Stimulated activated CD8-positive, alpha-beta memory T cell treated with anti-CD3 and anti-CD28 coated beads, Interleukin-4, amount 100 ng/mL, for 48 hours (primary cell): ENCODE measurements at regions not wholly inside any gene's neighbourhood (a gene's known extent, or its start where the extent isn't known, plus 50 kb on each side); places are given as distances from the start of the nearest gene placed in this dataset.

Experiments
- DNase-seq: peaks from one replicate; pipeline ENCODE4 v3.0.0-alpha.2; 2020

DNA sequence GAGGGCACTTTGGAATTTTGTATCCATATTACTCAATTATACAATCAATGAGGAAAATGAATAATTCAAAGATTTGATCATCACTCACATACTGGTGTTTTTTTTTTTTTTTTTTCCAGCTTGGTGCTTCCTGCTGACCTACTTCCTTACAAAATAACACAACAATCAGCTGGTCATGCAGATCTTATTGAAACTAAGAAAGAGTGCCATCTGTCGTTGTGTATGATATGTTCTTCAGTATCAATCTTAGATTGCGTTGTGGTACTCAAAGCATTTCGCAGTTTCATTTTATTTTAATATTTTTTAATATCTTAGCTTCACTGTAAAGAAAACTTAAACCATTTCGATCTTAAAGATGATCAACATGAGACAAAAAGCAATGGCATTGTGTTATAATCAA lies 155.6 kb downstream of the OGFRL1 start:
- no peak for DNase-seq

DNA sequence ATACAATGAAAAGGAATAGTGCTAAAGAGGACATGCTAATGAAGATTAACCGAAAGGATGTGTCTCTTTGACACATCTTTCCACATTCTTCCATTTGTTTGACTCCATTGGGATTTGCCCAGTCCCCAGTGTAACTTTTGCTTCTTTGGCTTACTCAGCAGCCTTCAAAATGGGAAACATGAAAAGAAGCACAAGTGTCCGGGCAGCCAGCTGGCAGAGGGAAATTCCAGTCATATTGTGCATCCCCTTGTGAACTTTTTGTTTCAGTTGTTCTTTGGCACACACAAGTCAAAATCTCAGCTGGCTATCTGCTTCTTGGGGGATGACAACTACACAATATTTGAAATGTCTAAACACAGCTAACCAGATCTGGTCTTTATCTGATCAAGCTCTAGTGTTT lies 157.4 kb downstream of the OGFRL1 start:
- DNase-seq: no peak

DNA sequence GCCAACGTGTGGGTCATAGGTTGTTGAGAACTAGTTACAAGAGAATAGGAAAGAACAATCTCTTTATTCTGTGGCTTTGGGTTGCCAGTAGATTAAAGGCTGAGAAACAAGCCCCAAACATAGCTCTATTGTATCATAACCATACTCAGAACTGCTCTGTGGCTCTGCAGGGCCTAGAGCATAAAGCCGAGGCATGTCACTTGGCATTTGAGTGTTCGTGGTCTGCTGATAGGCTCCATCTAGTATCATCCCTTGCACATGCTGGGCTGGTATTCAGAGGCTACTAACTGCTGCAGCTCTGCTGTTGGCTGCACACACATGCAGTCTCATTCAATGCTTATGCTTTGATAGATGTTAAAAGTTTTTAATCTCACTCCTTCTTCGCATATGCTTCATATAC lies 157.9 kb downstream of the OGFRL1 start:
- no peak for DNase-seq

DNA sequence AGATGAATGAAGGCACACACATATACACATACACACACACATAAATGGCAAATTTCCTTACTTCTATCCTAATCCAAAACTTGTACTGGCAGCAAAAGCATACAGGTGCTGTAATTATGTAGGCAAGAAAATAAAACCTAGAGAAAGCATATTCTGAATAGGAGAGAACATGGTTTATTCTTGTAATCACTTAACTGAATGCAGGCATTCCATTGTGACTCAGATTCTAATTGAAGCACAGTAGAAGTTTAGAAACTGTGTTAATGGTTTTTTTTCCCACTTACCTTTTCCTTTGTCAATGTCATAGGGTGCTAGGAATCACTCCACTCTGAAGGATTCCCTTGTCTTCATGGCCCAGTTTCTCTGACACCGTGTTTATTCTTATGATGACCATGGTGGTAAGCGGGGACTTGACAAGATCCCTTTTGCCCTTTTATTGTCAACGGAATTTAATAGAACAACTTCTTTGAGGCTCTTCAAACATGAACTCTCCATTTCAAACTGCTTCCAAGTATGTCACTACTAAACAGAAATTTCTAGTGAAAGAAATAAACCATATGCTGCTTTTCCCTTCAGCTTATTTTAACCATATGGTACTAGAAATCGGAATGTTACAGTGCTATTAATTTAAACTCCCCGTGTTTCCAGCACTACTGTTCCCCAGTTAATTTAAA lies 164.2 kb downstream of the OGFRL1 start:
- no peak for DNase-seq

DNA sequence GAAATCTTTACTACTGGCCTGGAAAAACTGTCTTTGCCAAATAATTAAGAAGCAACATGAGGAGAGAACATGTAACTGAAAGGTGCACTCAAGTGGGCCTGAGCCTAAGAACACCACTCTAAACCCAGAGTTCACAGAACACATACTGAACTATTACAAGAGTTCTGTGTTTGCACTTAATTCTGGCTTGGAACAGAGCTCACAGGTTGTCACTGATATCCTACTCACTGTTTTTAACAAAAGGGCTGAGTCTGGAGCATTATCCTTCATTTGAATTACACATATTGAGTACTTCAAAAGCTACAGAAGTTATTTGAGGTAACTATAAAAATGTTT lies 164.7 kb downstream of the OGFRL1 start:
- DNase-seq: no peak

DNA sequence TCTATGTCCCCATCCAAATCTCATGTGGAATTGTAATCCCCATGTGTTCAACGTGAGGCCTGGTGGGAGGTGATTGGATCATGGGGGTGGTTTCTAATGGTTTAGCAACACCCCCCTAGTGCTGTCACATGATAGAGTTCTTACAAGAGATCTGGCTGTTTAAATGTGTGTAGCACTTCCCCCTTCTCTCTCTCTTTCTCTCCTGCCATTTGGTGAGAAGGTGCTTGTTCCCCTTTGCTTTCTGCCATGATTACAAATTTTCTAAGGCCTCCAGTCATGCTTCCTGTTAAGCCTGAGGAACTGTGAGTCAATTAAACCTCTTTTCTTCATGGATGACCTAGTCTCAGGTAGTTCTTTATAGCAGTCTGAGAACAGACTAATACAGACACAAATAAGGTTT lies 165.4 kb downstream of the OGFRL1 start:
- DNase-seq: no peak

DNA sequence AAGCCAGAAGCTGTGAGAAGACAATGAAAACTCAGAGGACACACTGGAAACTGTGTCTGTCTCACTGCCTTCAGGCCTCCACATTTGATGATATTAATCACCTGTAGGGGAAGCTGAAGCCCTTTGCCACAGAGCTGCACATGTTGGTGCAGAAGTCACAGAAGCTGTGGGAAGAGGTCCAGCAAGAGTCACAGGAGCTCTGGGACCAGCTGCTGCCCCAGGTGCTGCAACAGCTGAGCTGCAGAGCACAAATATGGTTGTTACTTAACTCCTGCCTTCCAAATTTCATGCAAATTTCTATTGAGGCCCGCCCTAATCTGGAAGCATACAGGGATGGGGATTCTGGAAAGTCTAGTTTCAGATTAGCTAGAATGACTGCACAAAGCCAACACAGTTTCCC lies 169.3 kb downstream of the OGFRL1 start:
- no peak for DNase-seq

DNA sequence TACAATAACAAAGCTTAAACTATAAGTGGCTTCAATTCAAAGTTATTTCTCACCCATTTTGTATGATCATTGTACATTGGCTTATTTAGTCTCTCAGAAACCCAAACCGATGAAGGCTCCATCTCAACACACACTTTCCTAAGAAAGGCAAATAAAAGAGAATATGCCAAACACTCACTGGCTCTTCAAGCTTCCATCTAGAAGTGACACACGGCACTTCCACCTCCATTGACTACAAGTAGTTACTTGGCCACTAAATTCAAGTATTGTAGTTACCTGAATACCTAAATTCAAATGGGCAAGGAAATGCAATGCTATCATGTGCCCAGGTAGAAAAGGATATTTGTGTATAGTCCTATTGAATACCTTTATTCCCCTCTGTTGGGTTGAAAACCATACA lies 170.6 kb downstream of the OGFRL1 start:
- no peak for DNase-seq

DNA sequence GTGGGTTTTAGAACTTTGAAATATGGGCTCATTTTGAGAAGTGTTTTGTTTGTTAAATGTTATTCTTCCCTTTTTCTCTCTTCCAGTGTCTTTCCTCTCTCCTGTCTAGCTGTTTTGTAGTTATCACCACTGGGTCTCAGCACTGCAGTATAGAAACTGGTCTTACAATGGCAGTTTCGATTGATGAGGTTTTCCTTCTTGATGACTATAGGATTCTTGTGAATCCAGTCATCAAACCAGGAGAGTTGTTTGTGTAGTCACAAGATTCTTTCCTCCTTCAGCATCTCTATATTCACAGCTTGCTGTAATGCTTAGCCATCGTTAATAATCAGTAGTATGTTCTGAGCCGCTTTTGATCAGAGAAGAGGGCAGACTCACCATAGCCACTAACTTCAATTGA lies 172.3 kb downstream of the OGFRL1 start:
- DNase-seq: no peak

DNA sequence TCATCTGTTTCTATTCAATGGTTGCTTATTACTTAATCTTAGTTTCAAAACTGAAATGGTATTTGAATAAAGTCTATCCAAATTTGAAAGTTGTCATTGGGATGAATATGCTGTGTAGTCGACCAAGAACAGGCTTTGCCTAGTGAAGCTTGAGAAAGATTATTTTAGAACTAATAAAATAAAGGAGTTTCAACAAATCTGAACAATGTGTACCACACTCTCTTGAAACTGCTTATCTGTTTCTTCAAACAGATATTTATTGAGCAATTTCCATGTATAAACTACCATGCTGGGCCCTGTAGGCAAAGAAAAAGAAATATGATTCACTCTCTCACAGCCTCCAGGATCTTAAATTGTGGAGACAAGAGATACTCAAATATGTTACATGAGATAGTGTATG lies 174.4 kb downstream of the OGFRL1 start:
- DNase-seq: no peak

DNA sequence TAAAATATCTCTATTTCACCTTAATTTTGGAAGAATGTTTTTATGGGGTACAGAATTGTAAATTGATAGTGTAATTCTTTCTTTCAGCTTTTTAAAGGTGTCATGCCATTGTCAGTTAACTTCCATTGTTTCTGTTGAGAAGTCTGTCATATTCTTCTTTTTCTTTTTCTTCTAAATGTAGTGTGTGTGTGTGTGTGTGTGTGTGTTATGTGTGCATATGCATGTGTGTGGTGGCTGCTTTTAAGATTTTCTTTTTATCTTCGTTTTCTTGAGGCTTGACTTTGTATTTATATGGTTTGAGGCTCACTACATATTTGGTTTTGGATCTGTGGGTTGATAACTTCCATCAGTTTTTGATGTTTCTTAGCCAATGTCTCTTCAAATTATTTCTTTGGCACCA lies 176.5 kb downstream of the OGFRL1 start:
- no peak for DNase-seq

DNA sequence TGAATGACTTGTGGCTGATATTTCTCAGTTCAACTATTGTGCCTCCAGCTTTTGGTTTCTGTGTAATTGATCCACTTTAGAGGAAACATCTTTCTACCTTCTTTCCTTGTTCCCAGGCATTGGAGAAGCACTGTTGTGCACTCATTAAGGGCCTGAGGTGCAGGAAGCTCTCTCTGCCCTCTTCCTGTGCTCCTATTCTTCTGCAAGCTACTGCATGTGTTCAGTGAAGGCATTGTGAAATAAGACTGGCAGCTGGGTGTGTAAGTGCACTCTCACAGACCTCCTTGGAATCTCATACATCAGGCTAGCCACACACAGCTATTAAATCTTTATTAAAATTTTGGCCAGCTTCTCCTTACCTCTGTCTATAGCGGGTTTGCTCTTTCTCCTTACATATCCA lies 177.8 kb downstream of the OGFRL1 start:
- no peak for DNase-seq

DNA sequence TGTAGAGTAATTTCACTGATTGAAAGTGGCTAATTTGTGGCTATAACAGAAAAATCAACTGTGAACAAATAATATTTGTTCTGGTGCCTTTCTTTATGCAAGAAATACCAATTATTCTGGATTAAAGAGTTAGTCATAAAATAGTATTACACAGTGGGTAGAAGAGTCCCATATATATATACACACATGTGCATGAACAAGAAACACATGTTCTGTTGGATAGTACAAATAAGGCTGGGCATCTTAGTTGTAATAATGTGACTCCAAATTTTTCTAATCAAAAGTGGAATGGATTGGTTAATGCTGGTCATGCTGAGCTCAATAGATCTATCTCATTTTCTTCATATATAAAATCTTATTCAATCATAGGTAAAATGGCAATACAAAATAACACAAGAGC lies 179.4 kb downstream of the OGFRL1 start:
- DNase-seq: no peak

DNA sequence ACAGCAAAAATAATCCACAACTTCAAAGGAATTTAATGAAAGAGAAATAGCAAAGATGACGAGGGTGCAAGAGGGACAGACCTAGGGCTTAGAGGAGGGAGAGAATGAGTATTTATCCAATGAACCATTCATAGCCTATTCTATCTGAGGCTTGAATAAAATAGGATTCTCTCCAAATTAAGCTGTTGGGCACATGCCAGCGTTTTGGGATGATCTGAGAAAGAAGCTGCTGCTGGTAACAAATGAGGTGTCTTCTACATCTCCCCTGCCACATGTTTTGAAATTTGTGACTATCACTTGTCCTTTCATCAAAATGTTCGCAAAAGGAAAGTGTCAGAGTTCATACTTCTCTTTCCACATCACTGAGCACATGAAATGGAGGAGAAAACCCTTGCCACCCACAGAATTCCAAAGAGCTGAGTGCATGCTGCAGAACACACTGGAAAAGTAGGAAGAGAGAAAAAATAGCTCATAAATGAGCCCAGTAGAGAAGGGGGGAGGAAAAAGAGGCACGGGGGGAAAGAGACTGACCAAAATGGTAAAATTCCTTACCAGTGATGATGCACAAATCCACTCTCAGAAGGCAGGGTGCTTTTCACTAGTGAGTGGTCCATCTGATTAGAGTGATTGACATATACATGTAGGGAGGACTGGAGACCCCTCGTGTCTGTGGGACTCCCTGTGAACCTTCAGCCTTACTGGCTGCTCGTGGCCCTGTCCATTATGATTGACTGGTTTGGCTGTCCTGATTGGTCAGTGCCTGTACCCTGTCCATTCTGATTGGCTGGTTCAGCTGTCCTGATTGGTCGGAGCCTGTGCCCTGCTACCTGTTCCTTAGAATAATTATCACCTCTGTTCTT lies 180.5 kb downstream of the OGFRL1 start:
- no peak for DNase-seq

DNA sequence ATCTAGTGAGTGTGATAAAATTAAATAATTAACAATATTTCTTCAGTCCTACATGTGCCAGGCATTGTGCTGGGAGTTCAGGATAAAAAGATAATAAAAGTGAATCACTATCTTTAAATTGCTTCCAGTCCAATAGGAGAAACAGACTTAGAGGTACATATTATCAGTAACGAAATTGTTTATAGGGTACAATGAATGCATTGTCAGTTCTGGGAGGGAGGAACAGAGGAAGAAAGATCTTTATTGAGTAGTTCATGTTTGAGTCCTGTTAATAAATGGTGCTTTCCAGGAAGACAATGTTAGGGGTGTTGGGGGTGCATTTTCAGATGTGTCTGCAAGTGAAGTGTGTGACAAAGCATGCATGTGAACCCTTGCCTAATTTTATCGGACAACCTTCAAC lies 183.1 kb downstream of the OGFRL1 start:
- no peak for DNase-seq

DNA sequence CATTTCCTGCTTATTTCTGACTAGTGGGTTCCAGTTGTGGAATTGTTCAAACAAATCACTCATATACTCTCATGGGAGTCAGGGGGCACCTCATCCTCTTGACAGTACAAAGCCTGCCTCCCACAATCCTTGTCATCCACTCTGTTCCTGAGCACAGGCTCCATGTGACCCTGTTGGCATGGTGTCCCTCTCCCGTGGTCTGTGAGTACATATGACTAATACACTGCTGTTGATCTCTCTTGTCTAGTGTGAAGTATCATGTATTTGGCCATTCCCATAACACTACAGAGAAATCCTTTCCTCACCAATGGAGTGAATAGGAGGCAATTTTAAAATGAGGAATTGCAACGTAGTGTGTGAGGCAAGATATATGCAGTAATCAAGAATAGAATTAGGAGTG lies 185.3 kb downstream of the OGFRL1 start:
- DNase-seq: no peak

DNA sequence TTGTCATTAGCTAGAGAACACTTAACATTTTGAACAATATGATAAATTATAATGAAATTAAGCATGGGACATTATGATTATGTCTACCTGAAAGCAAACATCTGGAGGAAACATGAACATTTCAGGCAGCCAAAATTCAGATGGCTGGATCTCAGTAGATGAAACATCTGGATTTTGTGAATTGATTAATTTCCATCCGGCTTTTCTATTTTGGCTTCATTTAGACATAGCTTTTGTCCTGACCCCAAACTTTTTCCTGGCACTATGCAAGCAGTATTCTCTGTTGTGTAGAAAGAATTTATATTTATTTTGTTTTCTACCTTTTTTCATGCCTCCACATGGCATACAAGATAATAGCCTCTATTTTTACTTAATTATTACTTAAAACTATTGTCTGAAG lies 186.3 kb downstream of the OGFRL1 start:
- no peak for DNase-seq

DNA sequence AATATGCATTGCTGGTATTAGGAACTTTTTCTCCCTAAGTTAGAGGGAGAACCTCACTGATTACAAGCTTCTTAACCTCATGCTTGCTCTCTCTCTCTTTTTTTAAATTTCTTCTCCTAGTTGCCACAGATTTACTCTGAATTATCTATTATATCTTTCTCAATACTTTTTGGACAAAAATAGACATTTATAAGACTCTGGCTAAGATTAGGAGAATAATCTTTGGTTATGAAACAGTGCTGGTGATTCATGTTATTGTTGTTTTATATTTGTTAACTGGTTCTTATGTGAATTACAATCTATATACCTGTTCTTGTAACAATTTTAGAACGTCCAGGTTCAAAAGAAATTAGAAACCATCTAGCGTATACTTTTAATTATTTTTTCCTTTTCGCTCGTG lies 187.8 kb downstream of the OGFRL1 start:
- DNase-seq: no peak

DNA sequence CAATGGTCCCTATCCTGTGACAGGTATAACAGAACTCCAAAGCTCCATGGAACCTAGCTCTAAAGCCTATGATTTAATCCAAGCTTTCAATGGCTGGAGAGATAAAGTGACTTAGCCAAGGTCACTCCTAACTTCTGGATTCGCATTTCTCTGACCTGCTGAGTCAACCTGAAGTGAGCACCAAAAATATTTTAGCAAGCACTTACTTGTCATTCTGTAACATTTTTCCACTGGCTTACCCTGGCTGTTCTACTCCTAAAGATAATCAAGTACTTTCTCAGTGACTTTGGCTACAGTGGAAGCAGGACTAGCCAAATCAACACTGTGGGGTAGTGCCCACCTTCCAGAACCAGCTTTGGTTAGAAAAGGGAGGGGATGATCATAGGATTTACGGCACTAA lies 188.3 kb downstream of the OGFRL1 start:
- no peak for DNase-seq

DNA sequence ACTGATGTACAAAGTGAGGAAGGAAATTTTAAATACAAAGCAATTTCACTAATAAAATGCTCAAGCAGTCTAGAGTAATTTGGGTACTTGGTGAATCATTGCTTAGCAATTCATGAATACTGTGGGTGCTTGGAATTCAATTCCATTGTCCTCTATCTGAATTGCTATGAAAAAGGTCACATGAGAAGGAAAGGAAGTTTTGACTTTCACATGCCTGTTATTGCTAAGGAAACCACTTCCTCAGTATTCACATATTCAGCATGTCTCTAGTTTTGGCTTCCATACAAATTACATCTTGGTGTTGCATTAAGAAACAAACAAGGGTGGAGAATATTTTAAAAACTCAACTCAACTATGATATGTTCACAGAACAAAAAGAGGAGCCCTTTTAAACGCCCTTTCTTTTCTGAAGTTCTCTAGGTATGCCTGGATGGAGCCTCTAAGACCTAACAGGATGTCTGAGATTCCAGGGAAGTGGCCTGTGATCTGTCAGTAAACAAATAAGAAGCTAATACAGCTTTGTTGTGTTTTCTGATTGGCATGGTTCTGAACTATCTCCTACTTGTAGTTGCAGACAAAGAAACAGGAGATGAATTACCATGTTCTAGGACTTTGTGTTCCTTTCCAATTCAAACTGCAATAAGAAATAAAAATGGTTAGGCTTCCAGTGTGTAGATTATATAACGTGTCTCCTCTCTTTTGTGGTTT lies 190.4 kb downstream of the OGFRL1 start:
- no peak for DNase-seq

DNA sequence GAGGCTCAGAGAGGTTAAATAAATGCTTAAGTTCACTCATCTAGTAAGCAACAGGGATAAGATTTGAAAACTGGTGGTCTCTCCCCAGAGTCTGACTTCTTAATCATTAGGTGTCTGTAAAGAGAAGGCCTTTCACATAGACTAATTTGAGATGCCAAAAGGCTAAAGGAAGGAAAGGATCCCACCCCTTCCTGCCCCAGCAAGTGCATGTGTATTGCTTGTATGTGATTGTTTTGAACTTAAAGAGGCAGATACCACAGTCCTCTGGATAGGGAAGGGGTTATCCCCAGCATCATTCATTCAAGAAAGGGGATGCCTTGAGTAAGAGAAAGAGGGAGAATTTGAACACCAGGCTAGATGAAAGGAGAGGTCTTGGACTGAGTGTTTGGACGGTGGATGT lies 192.0 kb downstream of the OGFRL1 start:
- DNase-seq: no peak

DNA sequence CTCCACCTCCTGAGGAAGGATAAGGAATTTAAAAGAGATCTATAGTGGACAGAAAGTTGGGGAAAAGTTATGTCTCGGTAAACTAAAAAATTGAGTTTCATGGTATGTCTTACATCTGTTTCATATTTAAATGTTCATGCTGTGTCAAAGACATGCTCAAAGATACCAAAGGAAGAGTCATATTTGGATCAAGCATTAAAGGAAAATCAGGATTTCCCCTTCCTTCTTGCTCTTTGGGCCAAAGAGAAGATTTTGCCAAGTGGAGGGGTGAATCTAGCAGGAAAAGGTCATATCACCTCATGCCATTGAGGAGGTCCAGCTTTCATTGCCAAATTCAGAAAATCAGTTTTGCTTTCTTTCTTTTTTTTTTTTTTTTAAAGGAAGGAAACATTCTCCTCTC lies 192.4 kb downstream of the OGFRL1 start:
- DNase-seq: no peak

DNA sequence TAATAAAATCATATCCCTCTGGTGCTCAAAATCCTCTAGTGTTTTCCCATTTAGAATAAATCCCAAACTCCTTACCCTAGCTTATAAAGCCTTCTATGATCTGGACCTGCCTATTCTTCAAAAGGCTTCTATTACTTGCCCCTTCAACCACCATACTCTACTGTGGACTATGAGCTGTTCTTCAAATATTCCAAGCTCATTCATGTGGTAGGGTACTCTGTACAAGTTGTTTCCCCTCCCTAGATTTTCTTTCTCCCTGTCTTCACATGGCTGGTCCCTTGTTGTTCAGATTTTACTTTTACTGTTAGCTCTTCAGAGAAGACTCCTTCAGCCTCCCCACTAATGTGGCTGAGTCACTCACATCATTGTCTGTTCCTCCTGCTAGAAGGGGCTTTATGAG lies 193.2 kb downstream of the OGFRL1 start:
- no peak for DNase-seq

DNA sequence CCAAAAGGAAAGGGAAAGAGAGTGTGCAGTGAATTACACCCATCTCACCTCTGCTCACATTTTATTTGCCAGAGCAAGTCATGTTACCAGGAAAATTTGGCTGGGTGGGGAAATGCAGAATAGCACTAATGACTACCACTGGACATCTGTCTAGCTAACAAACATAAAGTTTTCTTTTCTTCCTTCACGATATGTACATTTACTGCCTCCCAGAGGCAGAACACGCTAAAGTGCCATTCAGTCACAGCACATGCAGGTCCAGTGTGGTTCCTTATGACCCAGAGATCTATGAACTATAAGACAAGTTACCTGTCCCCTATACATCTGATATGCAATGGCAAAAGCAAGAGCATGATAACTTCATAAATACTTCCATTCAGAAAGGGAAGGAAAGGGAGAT lies 194.1 kb downstream of the OGFRL1 start:
- no peak for DNase-seq
